H1 (cell line): ENCODE measurements at regions not wholly inside any gene's neighbourhood (a gene's known extent, or its start where the extent isn't known, plus 50 kb on each side); places are given as distances from the start of the nearest gene placed in this dataset.

ENCODE experiments used
- CTCF ChIA-PET: fragments of 300-600 bp; sonication (Branson Sonifier 250); formaldehyde crosslinking; loops from one replicate; lab custom pipeline; 2021; ENCODE audit not compliant: partially characterized antibody; lab: Charles Lee
- POLR2A ChIA-PET: fragments of 300-600 bp; sonication (Branson Sonifier 250); formaldehyde crosslinking; loops from one replicate; lab custom pipeline; 2021; ENCODE audit warnings: inconsistent platforms; ENCODE audit not compliant: partially characterized antibody; lab: Charles Lee
- DNase-seq, 2 experiments: peaks; one replicate each; pipeline versions ENCODE4 v3.0.0 to v3.0.0-alpha.2; 2010 to 2022; ENCODE audit warnings: low spot score in 2 of 2, low read depth in 1 of 2, mixed read lengths in 1 of 2
- FAIRE-seq: peaks from 2 replicates; lab custom pipeline; 2011; peaks lifted over from hg19 to GRCh38; lab: Jason Lieb, UNC
- H2AFZ ChIP-seq: 2 replicates; pipeline ENCODE4 v1.8.1; 2012; ENCODE audit warnings: low read length, inconsistent platforms
- H2AK5ac ChIP-seq: 2 replicates; pipeline ENCODE4 v1.6.1; 2013; ENCODE audit warnings: low read depth, low read length
- H2BK120ac ChIP-seq: replicated peaks from 2 replicates; pipeline ENCODE3; 2013; ENCODE audit warnings: low read depth, low read length, inconsistent platforms
- H2BK12ac ChIP-seq: 2 replicates; pipeline ENCODE4 v1.6.1; 2013; ENCODE audit warnings: low read depth, low read length
- H2BK15ac ChIP-seq: 2 replicates; pipeline ENCODE4 v1.6.1; 2013; ENCODE audit warnings: low read length
- H2BK20ac ChIP-seq: 2 replicates; pipeline ENCODE4 v1.6.1; 2013; ENCODE audit warnings: low read length
- H2BK5ac ChIP-seq: 2 replicates; pipeline ENCODE4 v1.6.1; 2013; ENCODE audit warnings: low read depth, low read length
- H3K14ac ChIP-seq: 2 replicates; pipeline ENCODE4 v1.6.1; 2013; ENCODE audit warnings: inconsistent platforms; ENCODE audit not compliant: insufficient read length
- H3K18ac ChIP-seq: 2 replicates; pipeline ENCODE4 v1.6.1; 2013; ENCODE audit warnings: low read length; ENCODE audit errors: extremely low read depth
- H3K23ac ChIP-seq: 2 replicates; pipeline ENCODE4 v1.6.1; 2013; ENCODE audit warnings: inconsistent platforms; ENCODE audit not compliant: insufficient read length
- H3K23me2 ChIP-seq: 2 replicates; pipeline ENCODE4 v1.6.1; 2013; ENCODE audit warnings: low read depth, low read length
- H3K27ac ChIP-seq: 2 replicates; pipeline ENCODE4 v1.6.1; 2011; ENCODE audit warnings: low read depth, low read length, inconsistent platforms
- H3K27me3 ChIP-seq, 4 experiments: replicated peaks in 1 of 4; 1 replicate in 1 of 4; 2 replicates in 3 of 4; pipeline versions ENCODE4 v1.6.1 to v1.8.1; 2011 to 2013; ENCODE audit warnings: low read length in 3 of 4, mild to moderate bottlenecking in 3 of 4, inconsistent platforms in 2 of 4, mixed read lengths in 2 of 4, moderate library complexity in 1 of 4; ENCODE audit not compliant: control insufficient read depth in 3 of 4, insufficient read depth in 3 of 4; ENCODE audit errors: extremely low read depth in 1 of 4
- H3K36me3 ChIP-seq, 4 experiments: 2 replicates each; pipeline versions ENCODE4 v1.6.1 to v1.8.1; 2011 to 2013; ENCODE audit warnings: mild to moderate bottlenecking in 4 of 4, low read length in 3 of 4, moderate library complexity in 2 of 4, control low read depth in 1 of 4, inconsistent platforms in 1 of 4; ENCODE audit not compliant: insufficient read depth in 4 of 4, control insufficient read depth in 2 of 4
- H3K4ac ChIP-seq: replicated peaks from 2 replicates; pipeline ENCODE3; 2013; ENCODE audit warnings: low read length, low read depth, mixed read lengths, inconsistent platforms; ENCODE audit not compliant: insufficient read length
- H3K4me1 ChIP-seq, 4 experiments: replicated peaks in 1 of 4; 1 replicate in 1 of 4; 2 replicates in 3 of 4; pipeline versions ENCODE4 v1.6.1 to v1.8.1; 2011 to 2013; ENCODE audit warnings: low read length in 3 of 4, inconsistent platforms in 2 of 4, mixed read lengths in 1 of 4; ENCODE audit not compliant: insufficient read depth in 4 of 4, control insufficient read depth in 3 of 4
- H3K4me2 ChIP-seq, 2 experiments: 2 replicates each; pipeline versions ENCODE4 v1.6.1 to v1.8.1; 2011 to 2013; ENCODE audit warnings: low read depth in 2 of 2, low read length in 2 of 2, control low read depth in 1 of 2, inconsistent platforms in 1 of 2, mild to moderate bottlenecking in 1 of 2; ENCODE audit not compliant: insufficient read depth in 1 of 2
- H3K4me3 ChIP-seq, 4 experiments: fragments of 200-600, 300-600 bp in 1 of 4; sonication (generic), shearing (Covaris generic), sonication (Bioruptor Twin) in 1 of 4; 2 replicates each; pipeline versions ENCODE4 v1.5.1 to v1.8.1; 2011 to 2016; ENCODE audit warnings: low read length in 4 of 4, low read depth in 3 of 4, control low read depth in 2 of 4, inconsistent platforms in 2 of 4, mild to moderate bottlenecking in 2 of 4, mixed read lengths in 1 of 4, moderate library complexity in 1 of 4; ENCODE audit not compliant: insufficient read depth in 2 of 4; ENCODE audit errors: extremely low read depth in 1 of 4
- H3K56ac ChIP-seq: replicated peaks from 2 replicates; pipeline ENCODE3; 2013; ENCODE audit warnings: low read depth, mild to moderate bottlenecking, mixed read lengths, low read length, inconsistent platforms; ENCODE audit not compliant: insufficient read length
- H3K79me1 ChIP-seq: 2 replicates; pipeline ENCODE4 v1.6.1; 2013; ENCODE audit warnings: low read depth, low read length, control low read depth
- H3K79me2 ChIP-seq, 2 experiments: 2 replicates each; pipeline versions ENCODE4 v1.6.1 to v1.8.1; 2012 to 2013; ENCODE audit warnings: low read length in 2 of 2, mild to moderate bottlenecking in 2 of 2, inconsistent platforms in 1 of 2; ENCODE audit not compliant: insufficient read depth in 2 of 2, control insufficient read depth in 1 of 2
- H3K9ac ChIP-seq, 4 experiments: replicated peaks in 1 of 4; 1 replicate in 1 of 4; 2 replicates in 3 of 4; pipeline versions ENCODE4 v1.6.1 to v1.8.1; 2011 to 2013; ENCODE audit warnings: low read depth in 3 of 4, low read length in 3 of 4, control low read depth in 2 of 4, mild to moderate bottlenecking in 2 of 4, moderate library complexity in 2 of 4, inconsistent platforms in 1 of 4; ENCODE audit errors: extremely low read depth in 1 of 4
- H3K9me3 ChIP-seq, 2 experiments: 2 replicates each; pipeline versions ENCODE4 v1.6.1 to v1.8.1; 2012 to 2013; ENCODE audit warnings: mild to moderate bottlenecking in 2 of 2, moderate library complexity in 2 of 2, control low read depth in 1 of 2, inconsistent platforms in 1 of 2, low read depth in 1 of 2, low read length in 1 of 2, mixed read lengths in 1 of 2; ENCODE audit not compliant: insufficient read depth in 2 of 2
- H4K20me1 ChIP-seq, 2 experiments: replicated peaks in 1 of 2; 2 replicates each; pipeline versions ENCODE3 to v1.8.1; 2011 to 2013; ENCODE audit warnings: inconsistent platforms in 2 of 2, low read length in 2 of 2, mild to moderate bottlenecking in 1 of 2; ENCODE audit not compliant: insufficient read depth in 2 of 2, control insufficient read depth in 1 of 2
- H4K5ac ChIP-seq: 2 replicates; pipeline ENCODE4 v1.6.1; 2013; ENCODE audit warnings: low read length, low read depth, mixed read lengths, inconsistent platforms; ENCODE audit not compliant: insufficient read length
- H4K8ac ChIP-seq: 2 replicates; pipeline ENCODE4 v1.8.0; 2013; ENCODE audit warnings: mild to moderate bottlenecking, moderate library complexity, low read length, inconsistent platforms; ENCODE audit not compliant: insufficient read depth; ENCODE audit errors: extremely low read depth
- H4K91ac ChIP-seq: replicated peaks from 2 replicates; pipeline ENCODE3; 2013; ENCODE audit warnings: low read length, mixed read lengths, inconsistent platforms; ENCODE audit not compliant: insufficient read length
- CHD7 ChIP-seq: fragments of 300-600 bp; sonication (generic); IDR thresholded peaks from 2 replicates; pipeline ENCODE4 v1.7.1; 2012; ENCODE audit warnings: low read length, moderate library complexity, mild to moderate bottlenecking, inconsistent platforms; ENCODE audit not compliant: insufficient replicate concordance

GRCh38 chr2:206368484-206368883, 74.8 kb upstream of the ADAM23 start:
- CTCF ChIA-PET, result interaction anchor here (0.8 to 2.8 kb wide), 4 partner anchors 10 to 171 kb away, joined by 3 to 9 read pairs (median 6); no protein-coding TSS in a partner anchor
- Histone ChIP-seq H3K36me3 (no peaks in the 10 kb centered on the region), H3K79me2 (no peaks in the 10 kb centered on the region), H2BK12ac (no peak overlapping the region), H3K23me2 (no peaks in the 10 kb centered on the region), H3K14ac (no peak overlapping the region), H3K56ac (no peak overlapping the region), H4K91ac (no peak overlapping the region), H2AFZ (no peak overlapping the region), H2BK5ac (no peak overlapping the region), H4K20me1 (no peaks in the 10 kb centered on the region), H3K4me2 (no peak overlapping the region), H3K4me1 (no peaks in the 10 kb centered on the region), H3K27ac (no peak overlapping the region), H2AK5ac (no peak overlapping the region), H2BK120ac (no peak overlapping the region), H2BK15ac (no peak overlapping the region), H3K4ac (no peak overlapping the region), H3K9ac (no peak overlapping the region), H4K5ac (no peak overlapping the region), H3K9me3 (no peaks in the 10 kb centered on the region; a peak in 1 of 4 replicates), H4K8ac (no peak overlapping the region), H3K4me3 (no peak overlapping the region), H3K79me1 (no peaks in the 10 kb centered on the region), H3K23ac (no peak overlapping the region), H2BK20ac (no peak overlapping the region), H3K18ac (no peak overlapping the region), H3K27me3 (no peaks in the 10 kb centered on the region)
- DNase-seq (no peak), FAIRE-seq (no peak)
- POLR2A ChIA-PET, result interaction anchor here (1.2 kb wide), 1 partner anchor 102 kb away, joined by 3 read pairs; no protein-coding TSS in a partner anchor
- TF ChIP-seq CHD7, result no peak
